ENCODE measurements at regions not wholly inside any gene's neighbourhood (a gene's known extent, or its start where the extent isn't known, plus 50 kb on each side); places are given as distances from the start of the nearest gene placed in this dataset.

GRCh38 chr2:146666340-146666739 is 1178.5 kb upstream of the ACVR2A start:
- TF ChIP-seq CTCF (IDR thresholded peaks at IDR 0.05), result no peak
- Mint-ChIP-seq H3K4me1 (ENCODE audit: low read depth) (no peaks in the 10 kb centered on the region), H3K36me3 (ENCODE audit: low read depth) (no peaks in the 10 kb centered on the region), H3K27me3 (no peaks in the 10 kb centered on the region), H3K27ac (no peak overlapping the region), H3K9me3 (no peaks in the 10 kb centered on the region), H3K4me3 (no peak overlapping the region)
- Histone ChIP-seq H3K4me3 (ENCODE audit: low read length) (no peak overlapping the region), H3K27ac (ENCODE audit: low read depth in 1 of 2, low read length in 2 of 2) (no peak overlapping the region), H3K36me3 (ENCODE audit: insufficient read depth, low read length) (no peaks in the 10 kb centered on the region), H3K9me3 (ENCODE audit: control insufficient read depth in 1 of 2, insufficient read depth in 1 of 2, low read length in 2 of 2) (no peaks in the 10 kb centered on the region), H3K4me1 (ENCODE audit: insufficient read depth, low read length) (no peaks in the 10 kb centered on the region), H3K27me3 (ENCODE audit: control insufficient read depth in 1 of 2, insufficient read depth in 2 of 2, low read length in 2 of 2) (no peaks in the 10 kb centered on the region)
- ATAC-seq (ENCODE audit: poor library complexity) (no peak), DNase-seq (no peak)
- ChIA-PET POLR2A (no interaction called here), CTCF (no interaction called here)
- intact Hi-C loops (cut with DNase I, micrococcal nuclease), result no loop called here

- H3K4me1 Mint-ChIP-seq (ENCODE audit: low read depth), result no peaks in the 10 kb centered on the region
- no peaks in the 10 kb centered on the region for H3K9me3 Mint-ChIP-seq
- H3K4me3 Mint-ChIP-seq, result no peak overlapping the region
- no peak overlapping the region for H3K27ac Mint-ChIP-seq
- DNase-seq (no peak), ATAC-seq (ENCODE audit: poor library complexity) (no peak)
- no peaks in the 10 kb centered on the region for H3K36me3 Mint-ChIP-seq (ENCODE audit: low read depth)
- intact Hi-C loops (cut with DNase I, micrococcal nuclease), result no loop called here
- Histone ChIP-seq H3K4me1 (ENCODE audit: insufficient read depth, low read length) (no peaks in the 10 kb centered on the region), H3K27ac (ENCODE audit: low read depth in 1 of 2, low read length in 2 of 2) (no peak overlapping the region), H3K9me3 (ENCODE audit: control insufficient read depth in 1 of 2, insufficient read depth in 1 of 2, low read length in 2 of 2) (no peaks in the 10 kb centered on the region), H3K4me3 (ENCODE audit: low read length) (no peak overlapping the region), H3K36me3 (ENCODE audit: insufficient read depth, low read length) (no peaks in the 10 kb centered on the region), H3K27me3 (ENCODE audit: control insufficient read depth in 1 of 2, insufficient read depth in 2 of 2, low read length in 2 of 2) (no peaks in the 10 kb centered on the region)
- ChIA-PET POLR2A (no interaction called here), CTCF (no interaction called here)
- no peaks in the 10 kb centered on the region for H3K27me3 Mint-ChIP-seq
- TF ChIP-seq CTCF (IDR thresholded peaks at IDR 0.05), result no peak
These were observed 1179.0 kb upstream of the ACVR2A start for GRCh38 chr2:146665800-146666199.

- no peak for ATAC-seq (ENCODE audit: poor library complexity)
- ChIA-PET POLR2A (no interaction called here), CTCF (no interaction called here)
- Mint-ChIP-seq H3K36me3 (ENCODE audit: low read depth) (no peaks in the 10 kb centered on the region), H3K27me3 (no peaks in the 10 kb centered on the region), H3K4me3 (no peak overlapping the region), H3K9me3 (no peaks in the 10 kb centered on the region), H3K27ac (no peak overlapping the region), H3K4me1 (ENCODE audit: low read depth) (no peaks in the 10 kb centered on the region)
- Histone ChIP-seq H3K4me3 (ENCODE audit: low read length) (no peak overlapping the region), H3K27ac (ENCODE audit: low read depth in 1 of 2, low read length in 2 of 2) (no peak overlapping the region), H3K36me3 (ENCODE audit: insufficient read depth, low read length) (no peaks in the 10 kb centered on the region), H3K4me1 (ENCODE audit: insufficient read depth, low read length) (no peaks in the 10 kb centered on the region), H3K9me3 (ENCODE audit: control insufficient read depth in 1 of 2, insufficient read depth in 1 of 2, low read length in 2 of 2) (no peaks in the 10 kb centered on the region), H3K27me3 (ENCODE audit: control insufficient read depth in 1 of 2, insufficient read depth in 2 of 2, low read length in 2 of 2) (no peaks in the 10 kb centered on the region)
- no peak for DNase-seq
- intact Hi-C loops (cut with DNase I, micrococcal nuclease), result no loop called here
- no peak for TF ChIP-seq CTCF (IDR thresholded peaks at IDR 0.05)
These were observed 1183.2 kb upstream of the ACVR2A start for GRCh38 chr2:146661473-146662096.
